D721Med (cell line): ENCODE measurements at regions not wholly inside any gene's neighbourhood (a gene's known extent, or its start where the extent isn't known, plus 50 kb on each side); places are given as distances from the start of the nearest gene placed in this dataset.

ENCODE experiments used
- DNase-seq: peaks from one replicate; pipeline ENCODE4 v3.0.0; 2011; ENCODE audit warnings: low spot score; ENCODE audit not compliant: insufficient read length
- FAIRE-seq: peaks from 2 replicates; lab custom pipeline; 2011; peaks lifted over from hg19 to GRCh38; lab: Jason Lieb, UNC
- CTCF ChIP-seq: IDR thresholded peaks from 2 replicates; pipeline ENCODE4 v1.5.1; 2012; ENCODE audit warnings: mild to moderate bottlenecking, control low read depth; ENCODE audit not compliant: insufficient read depth; ENCODE audit errors: missing control alignments

GRCh38 chr2:150109028-150109427 is 378.4 kb downstream of the RND3 start:
- no peak for TF ChIP-seq CTCF
- FAIRE-seq (no peak), DNase-seq (no peak)

- TF ChIP-seq CTCF: no peak
- DNase-seq (no peak), FAIRE-seq (no peak)
Observed at GRCh38 chr2:150107816-150108215, 379.7 kb downstream of the RND3 start.

- FAIRE-seq (no peak), DNase-seq (no peak)
- TF ChIP-seq CTCF: no peak
Observed at GRCh38 chr2:150107170-150107569, 380.3 kb downstream of the RND3 start.

- FAIRE-seq (no peak), DNase-seq (no peak)
- no peak for TF ChIP-seq CTCF
Observed at GRCh38 chr2:150101947-150102346, 385.5 kb downstream of the RND3 start.

GRCh38 chr2:150100834-150101233 is 386.6 kb downstream of the RND3 start:
- no peak for DNase-seq

GRCh38 chr2:150100336-150100735 is 387.1 kb downstream of the RND3 start:
- DNase-seq (no peak), FAIRE-seq (no peak)
- TF ChIP-seq CTCF: no peak

More at GRCh38 chr2:150100834-150101233, 386.6 kb downstream of the RND3 start:
- no peak for TF ChIP-seq CTCF
- no peak for FAIRE-seq

GRCh38 chr2:150099805-150100204 is 387.7 kb downstream of the RND3 start:
- FAIRE-seq (no peak), DNase-seq (no peak)
- TF ChIP-seq CTCF: no peak
